Activated CD4-positive, alpha-beta T cell treated with anti-CD3 and anti-CD28 coated beads, Interleukin-2, amount 50 U/mL, for 1 hour (primary cell): ENCODE measurements at regions not wholly inside any gene's neighbourhood (a gene's known extent, or its start where the extent isn't known, plus 50 kb on each side); places are given as distances from the start of the nearest gene placed in this dataset.

Source experiments
- DNase-seq: peaks from one replicate; pipeline ENCODE4 v3.0.0-alpha.2; 2020

- no peak for DNase-seq
Measured at GRCh38 chr2:144279165-144279564, 240.8 kb downstream of the ZEB2 start.

GRCh38 chr2:144277622-144278354 is 242.1 kb downstream of the ZEB2 start:
- no peak for DNase-seq

DNA sequence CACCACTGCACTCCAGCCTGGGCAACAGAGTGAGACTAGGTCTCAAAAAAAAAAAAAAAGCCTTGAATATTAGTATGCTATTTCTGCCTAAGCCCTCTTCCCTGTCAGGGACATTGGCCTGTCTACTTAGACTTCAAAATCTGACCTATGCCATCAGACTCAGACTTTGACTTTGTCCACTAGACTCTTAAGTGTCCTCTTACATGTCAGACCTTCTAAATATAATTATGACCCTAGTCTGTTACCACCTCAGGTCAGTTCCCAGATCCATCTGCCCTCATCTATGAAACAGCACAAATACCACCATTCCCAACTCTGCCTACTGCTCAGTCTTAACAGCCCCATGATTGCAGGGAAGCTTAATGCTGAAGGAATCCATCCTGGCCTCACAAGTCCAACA is 244.6 kb downstream of the ZEB2 start:
- no peak for DNase-seq

GRCh38 chr2:144274131-144274530 is 245.8 kb downstream of the ZEB2 start:
- DNase-seq, result no peak

GRCh38 chr2:144270951-144271350 is 249.0 kb downstream of the ZEB2 start:
- no peak for DNase-seq

GRCh38 chr2:144268036-144268678 is 251.8 kb downstream of the ZEB2 start:
- DNase-seq, result no peak

DNA sequence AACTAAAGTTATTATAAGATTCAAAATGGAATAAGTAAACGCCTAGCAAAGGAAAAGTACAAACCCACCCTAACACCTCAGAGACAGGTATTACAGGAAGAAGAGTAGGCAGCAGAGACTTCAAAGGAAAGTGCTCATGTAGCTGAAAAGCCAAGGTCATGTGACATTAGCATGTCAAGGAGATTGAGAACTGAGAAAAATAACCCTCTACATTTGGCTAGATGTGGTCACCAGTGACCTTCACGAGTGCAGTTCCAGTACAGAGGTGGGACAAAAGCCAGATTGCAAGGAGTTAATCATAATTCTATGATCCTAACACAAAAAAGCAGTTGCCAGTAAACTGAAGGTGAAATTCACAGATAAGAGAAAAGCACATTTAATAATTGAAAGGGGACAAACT is 252.7 kb downstream of the ZEB2 start:
- no peak for DNase-seq

DNA sequence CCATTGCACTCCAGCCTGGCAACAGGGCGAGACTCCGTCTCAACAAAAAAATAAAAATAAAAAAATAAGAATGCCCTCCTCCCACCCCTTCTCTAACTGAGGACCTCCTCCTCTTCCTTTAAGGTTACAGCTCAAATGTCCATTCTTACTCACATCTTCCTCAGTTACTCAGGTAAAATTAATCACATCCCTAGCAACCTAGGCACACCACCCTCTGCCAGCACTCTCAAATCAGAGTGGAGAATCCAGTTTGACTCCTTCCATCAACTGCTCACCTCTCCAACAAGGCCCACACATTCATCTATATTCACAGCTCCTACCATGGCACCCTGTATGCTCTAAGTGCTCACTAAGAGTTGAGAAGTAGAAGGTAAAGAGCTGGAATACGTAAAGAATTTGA is 254.3 kb downstream of the ZEB2 start:
- no peak for DNase-seq

DNA sequence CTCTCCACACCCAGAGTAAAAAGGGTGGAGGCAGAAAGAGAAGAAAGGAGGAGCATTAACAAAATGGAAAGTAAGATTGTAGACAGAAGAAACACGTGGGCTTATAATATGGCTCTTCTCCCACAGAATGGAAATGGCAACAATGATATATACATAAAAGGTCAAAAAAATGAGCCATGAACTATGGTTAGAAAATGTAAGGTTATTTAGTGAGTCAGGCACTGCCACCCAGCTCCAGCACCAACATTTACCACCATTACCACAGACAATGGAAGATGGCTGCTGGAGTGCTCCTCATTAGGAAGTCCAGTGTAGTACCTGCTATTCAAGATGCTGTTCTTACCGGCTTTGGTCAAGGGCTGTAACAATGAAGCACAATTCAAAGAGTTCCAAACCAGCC is 258.0 kb downstream of the ZEB2 start:
- DNase-seq, result no peak

DNA sequence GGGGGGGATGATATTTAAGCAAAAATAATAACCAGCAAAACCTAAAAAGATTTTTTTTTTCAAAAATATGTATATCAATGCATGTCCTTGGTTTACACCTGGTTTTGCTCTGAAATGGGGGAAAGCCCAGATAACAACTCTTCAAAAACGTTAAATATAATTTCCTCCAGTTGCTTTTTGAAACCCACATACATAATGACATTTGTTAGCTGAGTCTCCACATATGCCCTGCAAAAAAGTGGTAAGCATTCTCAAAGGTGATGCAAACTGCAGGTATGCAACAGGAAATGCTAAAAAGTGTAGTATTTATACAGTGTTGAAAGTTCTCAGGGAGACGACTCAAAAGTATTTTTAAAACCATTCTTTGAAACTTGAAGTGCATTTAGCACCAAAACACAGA is 258.6 kb downstream of the ZEB2 start:
- DNase-seq, result no peak

GRCh38 chr2:144259332-144259731 is 260.6 kb downstream of the ZEB2 start:
- DNase-seq, result no peak

- DNase-seq, result no peak
Measured at GRCh38 chr2:144258154-144258553, 261.8 kb downstream of the ZEB2 start.

- DNase-seq, result no peak
Measured at GRCh38 chr2:144256996-144257707, 262.8 kb downstream of the ZEB2 start.

GRCh38 chr2:144254342-144255235 is 265.3 kb downstream of the ZEB2 start:
- no peak for DNase-seq

GRCh38 chr2:144253743-144254142 is 266.2 kb downstream of the ZEB2 start:
- DNase-seq, result no peak

DNA sequence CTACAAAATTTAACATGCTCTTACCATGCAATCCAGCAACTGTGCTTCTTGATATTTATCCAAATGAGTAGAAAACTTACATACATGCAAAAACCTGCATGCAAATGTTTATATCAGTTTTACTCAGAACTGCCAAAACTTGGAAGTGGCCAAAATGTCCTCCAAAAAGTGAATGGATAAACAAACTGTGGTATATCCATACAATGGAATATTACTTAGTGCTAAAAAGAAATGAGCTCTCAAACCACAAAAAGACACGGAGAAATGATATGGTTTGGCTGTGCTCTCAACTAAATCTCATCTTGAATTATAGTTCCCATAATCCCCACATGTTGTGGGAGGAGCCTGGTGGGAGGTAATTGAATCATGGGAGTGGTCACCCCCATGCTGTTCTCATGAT is 267.2 kb downstream of the ZEB2 start:
- no peak for DNase-seq

DNA sequence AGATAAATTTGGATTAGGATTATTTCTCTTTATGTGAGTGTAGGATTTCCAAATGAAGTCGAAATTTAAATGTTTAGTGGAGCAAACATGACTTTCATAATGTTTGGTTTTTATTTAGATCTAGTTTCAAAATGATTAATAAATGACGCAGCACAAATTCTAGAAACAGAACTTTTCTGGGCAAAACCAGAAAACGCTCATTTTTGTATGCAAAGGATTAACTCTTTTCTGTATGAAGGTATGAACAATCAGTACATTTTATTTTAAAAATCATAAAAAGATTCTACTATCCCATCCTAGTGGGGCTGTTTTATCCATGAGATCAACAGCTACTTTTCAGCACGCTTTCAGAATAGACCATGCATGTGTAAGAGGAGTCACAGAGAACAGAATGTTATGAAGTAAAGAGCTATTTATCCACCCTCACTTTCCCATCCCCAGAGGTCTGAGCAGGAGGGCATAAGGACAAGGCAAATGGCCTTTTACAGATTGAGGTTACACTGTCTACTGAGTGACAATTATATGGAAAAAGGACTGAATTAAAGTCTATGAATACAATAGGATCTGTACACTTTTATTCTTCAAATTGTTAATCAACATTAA is 270.8 kb downstream of the ZEB2 start:
- no peak for DNase-seq

- no peak for DNase-seq
Measured at GRCh38 chr2:144248350-144249034, 271.4 kb downstream of the ZEB2 start.

- no peak for DNase-seq
Measured at GRCh38 chr2:144244938-144245337, 275.0 kb downstream of the ZEB2 start.

DNA sequence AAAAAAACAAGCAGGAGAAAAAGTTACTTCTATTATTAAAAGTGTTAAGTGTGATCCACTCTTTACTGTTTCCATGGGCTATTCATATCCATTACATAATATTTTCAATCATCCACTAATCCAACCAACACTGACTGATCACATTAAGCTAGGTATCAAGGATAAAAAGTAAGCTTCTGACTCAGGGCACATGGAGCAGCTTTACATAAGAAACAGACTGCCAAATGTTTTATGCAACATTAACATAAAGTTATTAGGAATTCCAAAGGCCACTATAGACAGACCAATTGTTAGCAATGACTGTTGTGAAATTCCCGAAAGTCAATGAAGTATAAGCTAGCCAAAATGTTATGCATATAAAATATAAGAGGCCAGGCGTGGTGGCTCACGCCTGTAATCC is 277.6 kb downstream of the ZEB2 start:
- DNase-seq, result no peak

- no peak for DNase-seq
Measured at GRCh38 chr2:144241801-144242200, 278.1 kb downstream of the ZEB2 start.
